ENCODE measurements at regions not wholly inside any gene's neighbourhood (a gene's known extent, or its start where the extent isn't known, plus 50 kb on each side); places are given as distances from the start of the nearest gene placed in this dataset.

DNA sequence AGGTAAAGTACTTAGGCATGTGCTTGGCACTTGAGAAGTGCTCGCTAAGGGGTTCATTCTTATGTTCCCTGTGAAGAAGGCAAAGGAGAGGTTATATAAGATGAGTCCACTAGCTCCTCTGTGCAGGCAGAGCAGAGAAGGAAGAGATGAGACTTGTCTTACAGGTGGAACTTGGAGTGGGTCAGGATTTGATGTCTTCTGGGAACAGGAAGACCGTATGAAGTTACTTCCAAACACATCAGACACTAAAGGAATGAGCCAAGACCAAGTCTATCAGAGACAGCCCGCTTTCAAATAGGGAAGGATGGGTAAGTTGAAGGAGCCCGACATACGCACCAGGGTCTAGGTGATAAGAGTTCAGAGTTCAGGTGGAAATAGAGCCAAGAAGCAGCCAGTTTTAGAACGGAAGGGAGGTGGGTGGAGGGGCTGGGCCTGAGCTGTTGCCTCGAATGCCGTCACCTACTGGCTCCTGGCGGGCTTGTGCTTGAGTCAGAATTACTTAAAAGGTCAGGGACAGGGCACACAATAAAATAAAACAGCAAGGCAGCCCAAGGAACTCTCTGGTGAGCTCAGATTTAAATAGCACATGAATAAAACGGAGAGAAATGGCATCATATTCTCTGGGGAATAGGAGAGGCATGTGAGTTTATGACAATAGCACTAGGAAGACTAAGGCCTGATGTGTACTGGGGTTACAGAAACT, 56.1 kb upstream of the GRB10 start:
- ChIA-PET POLR2A (interaction anchor here (1.2 kb wide), 1 partner anchor 17 kb away, joined by 3 read pairs; no protein-coding TSS in a partner anchor), CTCF (interaction anchor here (1.0 to 2.6 kb wide), 9 partner anchors 9 to 371 kb away, joined by 3 to 14 read pairs (median 7); no protein-coding TSS in a partner anchor)
- Histone ChIP-seq H3K9me3 (no peaks in the 10 kb centered on the region), H3K4me2 (peak overlapping the region; percentile 38), H3K4me1 (peaks cover 46% of the 10 kb centered on the region), H3K27ac (peak overlapping the region; percentile 73 to 85), H3K4me3 (no peak overlapping the region)
- peak; percentile 49 for FAIRE-seq
- peak in 1 of 2 experiments; percentile 79 for DNase-seq (ENCODE audit: low read depth in 1 of 2, low spot score in 1 of 2)
- peak; percentile 73 to 81 for ATAC-seq
- WGBS (ENCODE audit: missing lambda C conversion rate), result 45% methylated on average over 10 of the region's 10 CpGs
- TF ChIP-seq ZNF302 (CRISPR knock-in tag; IDR thresholded peaks at IDR 0.05) (no peak), PHF8 (IDR thresholded peaks at IDR 0.05; ENCODE audit: borderline replicate concordance, low read depth) (no peak), KDM5A (IDR thresholded peaks at IDR 0.05) (no peak), CHD2 (IDR thresholded peaks at IDR 0.05; ENCODE audit: low read length, partially characterized antibody) (no peak), HEYL (CRISPR knock-in tag; IDR thresholded peaks at IDR 0.05) (0 out of 2 replicates have a peak, but pooled peaks have one; percentile 15), FOSB (CRISPR knock-in tag; IDR thresholded peaks at IDR 0.05) (no peak), RARB (CRISPR knock-in tag; IDR thresholded peaks at IDR 0.05) (0 out of 2 replicates have a peak, but pooled peaks have one; percentile 69), EHF (CRISPR knock-in tag; IDR thresholded peaks at IDR 0.05) (no peak), NR3C1 (IDR thresholded peaks at IDR 0.05) (no peak), FOXS1 (CRISPR knock-in tag; IDR thresholded peaks at IDR 0.05) (no peak), SREBF2 (IDR thresholded peaks at IDR 0.05) (no peak), EP300 (IDR thresholded peaks at IDR 0.05) (peak; percentile 26 to 45; a peak in 2 of 5 replicates), ZC3H11A (IDR thresholded peaks at IDR 0.05) (no peak), RCOR1 (IDR thresholded peaks at IDR 0.05; ENCODE audit: low read depth, low read length) (no peak), CHD4 (IDR thresholded peaks at IDR 0.05; ENCODE audit: borderline replicate concordance) (no peak), NFE2L2 (conservative IDR thresholded peaks at IDR 0.05; ENCODE audit: low read length) (no peak), MYC (IDR thresholded peaks at IDR 0.05; ENCODE audit: borderline replicate concordance, low read length) (0 out of 2 replicates have a peak, but pooled peaks have one; percentile 28), RAD21 (conservative IDR thresholded peaks at IDR 0.05 in 1 of 2, IDR thresholded peaks at IDR 0.05 in 1 of 2) (peak in 1 of 2 experiments; percentile 25; a peak in 1 of 5 replicates), MAZ (IDR thresholded peaks at IDR 0.05; ENCODE audit: borderline replicate concordance, low read depth, low read length) (no peak), CEBPB (IDR thresholded peaks at IDR 0.05) (peak in 1 of 2 experiments; percentile 47; a peak in 1 of 4 replicates), SMC3 (IDR thresholded peaks at IDR 0.05) (peak; percentile 21; the same call in 1 of the 3 replicates), NPAS2 (CRISPR knock-in tag; IDR thresholded peaks at IDR 0.05; ENCODE audit: borderline replicate concordance) (no peak), FOSL2 (IDR thresholded peaks at IDR 0.05) (0 out of 2 replicates have a peak, but pooled peaks have one; percentile 16), FOSL2 (CRISPR knock-in tag; IDR thresholded peaks at IDR 0.05) (peak; percentile 38), JUN (IDR thresholded peaks at IDR 0.05) (0 out of 5 replicates have a peak, but pooled peaks of 1 of the 2 experiments have one; percentile 25), ESRRA (IDR thresholded peaks at IDR 0.05; ENCODE audit: borderline replicate concordance, low read length) (no peak), POLR2A (IDR thresholded peaks at IDR 0.05; ENCODE audit: low read length) (no peak), GATA3 (IDR thresholded peaks at IDR 0.05; ENCODE audit: borderline replicate concordance) (peak; percentile 43; the same call in 1 of the 2 replicates)
- TF ChIP-seq, protein P1, sequence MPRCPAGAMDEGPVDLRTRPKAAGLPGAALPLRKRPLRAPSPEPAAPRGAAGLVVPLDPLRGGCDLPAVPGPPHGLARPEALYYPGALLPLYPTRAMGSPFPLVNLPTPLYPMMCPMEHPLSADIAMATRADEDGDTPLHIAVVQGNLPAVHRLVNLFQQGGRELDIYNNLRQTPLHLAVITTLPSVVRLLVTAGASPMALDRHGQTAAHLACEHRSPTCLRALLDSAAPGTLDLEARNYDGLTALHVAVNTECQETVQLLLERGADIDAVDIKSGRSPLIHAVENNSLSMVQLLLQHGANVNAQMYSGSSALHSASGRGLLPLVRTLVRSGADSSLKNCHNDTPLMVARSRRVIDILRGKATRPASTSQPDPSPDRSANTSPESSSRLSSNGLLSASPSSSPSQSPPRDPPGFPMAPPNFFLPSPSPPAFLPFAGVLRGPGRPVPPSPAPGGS (IDR thresholded peaks at IDR 0.05), result 0 out of 3 replicates have a peak, but pooled peaks have one; percentile 27
- TF ChIP-seq, protein P2, sequence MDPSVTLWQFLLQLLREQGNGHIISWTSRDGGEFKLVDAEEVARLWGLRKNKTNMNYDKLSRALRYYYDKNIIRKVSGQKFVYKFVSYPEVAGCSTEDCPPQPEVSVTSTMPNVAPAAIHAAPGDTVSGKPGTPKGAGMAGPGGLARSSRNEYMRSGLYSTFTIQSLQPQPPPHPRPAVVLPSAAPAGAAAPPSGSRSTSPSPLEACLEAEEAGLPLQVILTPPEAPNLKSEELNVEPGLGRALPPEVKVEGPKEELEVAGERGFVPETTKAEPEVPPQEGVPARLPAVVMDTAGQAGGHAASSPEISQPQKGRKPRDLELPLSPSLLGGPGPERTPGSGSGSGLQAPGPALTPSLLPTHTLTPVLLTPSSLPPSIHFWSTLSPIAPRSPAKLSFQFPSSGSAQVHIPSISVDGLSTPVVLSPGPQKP (IDR thresholded peaks at IDR 0.05; ENCODE audit: low read depth, low read length), result no peak
- TF ChIP-seq, protein P3, sequence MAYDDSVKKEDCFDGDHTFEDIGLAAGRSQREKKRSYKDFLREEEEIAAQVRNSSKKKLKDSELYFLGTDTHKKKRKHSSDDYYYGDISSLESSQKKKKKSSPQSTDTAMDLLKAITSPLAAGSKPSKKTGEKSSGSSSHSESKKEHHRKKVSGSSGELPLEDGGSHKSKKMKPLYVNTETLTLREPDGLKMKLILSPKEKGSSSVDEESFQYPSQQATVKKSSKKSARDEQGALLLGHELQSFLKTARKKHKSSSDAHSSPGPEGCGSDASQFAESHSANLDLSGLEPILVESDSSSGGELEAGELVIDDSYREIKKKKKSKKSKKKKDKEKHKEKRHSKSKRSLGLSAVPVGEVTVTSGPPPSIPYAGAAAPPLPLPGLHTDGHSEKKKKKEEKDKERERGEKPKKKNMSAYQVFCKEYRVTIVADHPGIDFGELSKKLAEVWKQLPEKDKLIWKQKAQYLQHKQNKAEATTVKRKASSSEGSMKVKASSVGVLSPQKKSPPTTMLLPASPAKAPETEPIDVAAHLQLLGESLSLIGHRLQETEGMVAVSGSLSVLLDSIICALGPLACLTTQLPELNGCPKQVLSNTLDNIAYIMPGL (CRISPR knock-in tag; IDR thresholded peaks at IDR 0.05; ENCODE audit: borderline replicate concordance), result no peak
- TF ChIP-seq, protein P4, sequence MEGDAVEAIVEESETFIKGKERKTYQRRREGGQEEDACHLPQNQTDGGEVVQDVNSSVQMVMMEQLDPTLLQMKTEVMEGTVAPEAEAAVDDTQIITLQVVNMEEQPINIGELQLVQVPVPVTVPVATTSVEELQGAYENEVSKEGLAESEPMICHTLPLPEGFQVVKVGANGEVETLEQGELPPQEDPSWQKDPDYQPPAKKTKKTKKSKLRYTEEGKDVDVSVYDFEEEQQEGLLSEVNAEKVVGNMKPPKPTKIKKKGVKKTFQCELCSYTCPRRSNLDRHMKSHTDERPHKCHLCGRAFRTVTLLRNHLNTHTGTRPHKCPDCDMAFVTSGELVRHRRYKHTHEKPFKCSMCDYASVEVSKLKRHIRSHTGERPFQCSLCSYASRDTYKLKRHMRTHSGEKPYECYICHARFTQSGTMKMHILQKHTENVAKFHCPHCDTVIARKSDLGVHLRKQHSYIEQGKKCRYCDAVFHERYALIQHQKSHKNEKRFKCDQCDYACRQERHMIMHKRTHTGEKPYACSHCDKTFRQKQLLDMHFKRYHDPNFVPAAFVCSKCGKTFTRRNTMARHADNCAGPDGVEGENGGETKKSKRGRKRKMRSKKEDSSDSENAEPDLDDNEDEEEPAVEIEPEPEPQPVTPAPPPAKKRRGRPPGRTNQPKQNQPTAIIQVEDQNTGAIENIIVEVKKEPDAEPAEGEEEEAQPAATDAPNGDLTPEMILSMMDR (IDR thresholded peaks at IDR 0.05), result no peak
- TF ChIP-seq, protein P5, sequence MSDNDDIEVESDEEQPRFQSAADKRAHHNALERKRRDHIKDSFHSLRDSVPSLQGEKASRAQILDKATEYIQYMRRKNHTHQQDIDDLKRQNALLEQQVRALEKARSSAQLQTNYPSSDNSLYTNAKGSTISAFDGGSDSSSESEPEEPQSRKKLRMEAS (IDR thresholded peaks at IDR 0.05), result 0 out of 2 replicates have a peak, but pooled peaks have one; percentile 22

Data from A549 (cell line).